ENCODE measurements at regions not wholly inside any gene's neighbourhood (a gene's known extent, or its start where the extent isn't known, plus 50 kb on each side); places are given as distances from the start of the nearest gene placed in this dataset.

- no peak overlapping the region for H3K4me3 ChIP-seq (ENCODE audit: low read depth, low read length)
- TF ChIP-seq, protein P1, sequence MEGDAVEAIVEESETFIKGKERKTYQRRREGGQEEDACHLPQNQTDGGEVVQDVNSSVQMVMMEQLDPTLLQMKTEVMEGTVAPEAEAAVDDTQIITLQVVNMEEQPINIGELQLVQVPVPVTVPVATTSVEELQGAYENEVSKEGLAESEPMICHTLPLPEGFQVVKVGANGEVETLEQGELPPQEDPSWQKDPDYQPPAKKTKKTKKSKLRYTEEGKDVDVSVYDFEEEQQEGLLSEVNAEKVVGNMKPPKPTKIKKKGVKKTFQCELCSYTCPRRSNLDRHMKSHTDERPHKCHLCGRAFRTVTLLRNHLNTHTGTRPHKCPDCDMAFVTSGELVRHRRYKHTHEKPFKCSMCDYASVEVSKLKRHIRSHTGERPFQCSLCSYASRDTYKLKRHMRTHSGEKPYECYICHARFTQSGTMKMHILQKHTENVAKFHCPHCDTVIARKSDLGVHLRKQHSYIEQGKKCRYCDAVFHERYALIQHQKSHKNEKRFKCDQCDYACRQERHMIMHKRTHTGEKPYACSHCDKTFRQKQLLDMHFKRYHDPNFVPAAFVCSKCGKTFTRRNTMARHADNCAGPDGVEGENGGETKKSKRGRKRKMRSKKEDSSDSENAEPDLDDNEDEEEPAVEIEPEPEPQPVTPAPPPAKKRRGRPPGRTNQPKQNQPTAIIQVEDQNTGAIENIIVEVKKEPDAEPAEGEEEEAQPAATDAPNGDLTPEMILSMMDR (IDR thresholded peaks at IDR 0.05; ENCODE audit: insufficient read depth, low read length, missing control alignments), result no peak
- DNase-seq (ENCODE audit: low read depth, low spot score), result no peak
- ChIA-PET CTCF (no interaction called here), POLR2A (no interaction called here)
These were observed 422.0 kb downstream of the PLK2 start for GRCh38 chr5:58037899-58038298.

DNA sequence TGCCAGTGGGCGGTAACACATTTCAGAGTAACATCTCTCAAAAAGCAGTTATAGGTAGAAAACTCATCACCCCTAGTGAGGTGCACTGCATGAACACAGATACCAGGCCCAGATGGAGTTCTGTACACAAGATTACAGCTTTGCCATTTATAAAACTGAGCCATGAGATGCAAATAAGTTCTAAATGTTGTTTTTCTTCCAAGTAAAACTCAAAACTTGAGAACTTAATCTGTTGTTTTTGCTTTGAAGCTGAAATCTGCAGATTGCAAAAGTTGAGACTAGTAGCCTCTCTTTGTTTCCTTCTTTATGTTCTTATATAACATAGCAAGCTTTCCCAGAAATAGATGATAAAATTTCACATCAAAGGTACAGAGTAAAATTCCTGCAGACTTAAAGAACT lies 434.1 kb downstream of the PLK2 start:
- CTCF ChIA-PET, result interaction anchor here (1.1 kb wide), 1 partner anchor 13 kb away, joined by 4 read pairs; no protein-coding TSS in a partner anchor

DNA sequence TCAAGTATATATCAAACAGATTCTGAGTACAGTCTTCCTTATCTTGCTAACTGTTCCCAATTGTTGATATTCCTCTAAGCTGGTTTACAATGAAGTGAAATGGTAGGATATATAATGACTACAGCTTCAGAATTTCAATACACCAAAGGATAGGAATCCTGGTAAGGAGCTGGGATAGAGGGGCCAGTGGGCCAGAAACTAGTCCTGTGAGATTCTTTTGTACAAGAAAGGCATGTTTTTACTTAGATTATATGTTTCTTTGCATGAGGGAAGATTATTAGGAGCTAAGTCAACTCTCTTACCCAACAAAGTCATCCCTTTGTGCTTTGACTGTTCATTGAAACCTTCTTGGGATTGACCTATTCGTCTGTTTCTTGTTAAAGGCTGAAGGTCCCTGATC lies 435.7 kb downstream of the PLK2 start:
- POLR2A ChIA-PET, result interaction anchor here (0.6 kb wide), 1 partner anchor 37 kb away, joined by 3 read pairs; no protein-coding TSS in a partner anchor
- TF ChIP-seq, protein P1 (IDR thresholded peaks at IDR 0.05; ENCODE audit: insufficient read depth, low read length, missing control alignments), result no peak
- no peak for DNase-seq (ENCODE audit: low read depth, low spot score)
- CTCF ChIA-PET, result interaction anchor here (1.6 kb wide), 1 partner anchor 16 kb away, joined by 5 read pairs; no protein-coding TSS in a partner anchor
- no peak overlapping the region for H3K4me3 ChIP-seq (ENCODE audit: low read depth, low read length)

More for the DNA sequence above, 434.1 kb downstream of the PLK2 start:
- DNase-seq (ENCODE audit: low read depth, low spot score), result no peak
- POLR2A ChIA-PET, result no interaction called here
- H3K4me3 ChIP-seq (ENCODE audit: low read depth, low read length), result no peak overlapping the region
- TF ChIP-seq, protein P1 (IDR thresholded peaks at IDR 0.05; ENCODE audit: insufficient read depth, low read length, missing control alignments), result no peak

GRCh38 chr5:58022055-58022454 lies 437.8 kb downstream of the PLK2 start:
- POLR2A ChIA-PET, result no interaction called here
- no peak for DNase-seq (ENCODE audit: low read depth, low spot score)
- CTCF ChIA-PET, result no interaction called here
- TF ChIP-seq, protein P1 (IDR thresholded peaks at IDR 0.05; ENCODE audit: insufficient read depth, low read length, missing control alignments), result no peak
- H3K4me3 ChIP-seq (ENCODE audit: low read depth, low read length), result no peak overlapping the region

DNA sequence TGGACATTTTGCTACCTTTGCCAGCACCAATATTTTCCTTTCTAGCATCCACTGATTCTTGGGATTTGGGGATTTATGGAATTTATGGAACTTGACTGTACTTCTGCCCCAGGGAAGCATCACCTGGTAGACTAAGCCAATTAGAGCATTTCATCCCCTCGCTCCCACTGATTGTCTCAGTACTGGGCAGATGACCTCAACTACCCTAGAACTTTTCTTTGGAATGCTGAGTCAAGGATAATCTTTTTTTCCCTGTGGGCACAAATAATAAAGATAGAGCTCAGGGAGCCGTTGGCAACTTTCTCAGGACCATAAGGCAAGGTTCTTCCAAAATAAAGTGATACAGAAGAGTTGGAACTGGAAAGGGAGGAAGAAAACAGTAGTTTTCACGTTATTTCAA lies 438.4 kb downstream of the PLK2 start:
- POLR2A ChIA-PET, result no interaction called here

GRCh38 chr5:58019614-58020013 lies 440.3 kb downstream of the PLK2 start:
- H3K4me3 ChIP-seq (ENCODE audit: low read depth, low read length), result no peak overlapping the region
- TF ChIP-seq, protein P1 (IDR thresholded peaks at IDR 0.05; ENCODE audit: insufficient read depth, low read length, missing control alignments), result no peak
- POLR2A ChIA-PET, result no interaction called here
- DNase-seq (ENCODE audit: low read depth, low spot score), result no peak
- CTCF ChIA-PET, result no interaction called here

More for the DNA sequence above, 438.4 kb downstream of the PLK2 start:
- TF ChIP-seq, protein P1 (IDR thresholded peaks at IDR 0.05; ENCODE audit: insufficient read depth, low read length, missing control alignments), result no peak
- CTCF ChIA-PET, result no interaction called here
- no peak overlapping the region for H3K4me3 ChIP-seq (ENCODE audit: low read depth, low read length)
- DNase-seq (ENCODE audit: low read depth, low spot score), result no peak

Measured in AG04449 (cell line).